Trophoblast cell (in vitro differentiated cells and primary cell): ENCODE measurements at regions not wholly inside any gene's neighbourhood (a gene's known extent, or its start where the extent isn't known, plus 50 kb on each side); places are given as distances from the start of the nearest gene placed in this dataset.
"Not testable (repeated sequence)": the region's sequence is repeated elsewhere in the genome, so short reads cannot be mapped to it uniquely, and the experiment has no call there.

Experiments used
- DNase-seq, 2 donors: peaks; one replicate each; pipeline ENCODE4 v3.0.0-alpha.2; 2016
- H2AFZ ChIP-seq: 2 replicates; pipeline ENCODE4 v1.6.1; 2013; ENCODE audit warnings: low read length, moderate library complexity, mild to moderate bottlenecking; ENCODE audit not compliant: insufficient read depth, poor library complexity
- H2AK5ac ChIP-seq: 2 replicates; pipeline ENCODE4 v1.6.1; 2013; ENCODE audit warnings: mild to moderate bottlenecking, low read length
- H2BK120ac ChIP-seq: 2 replicates; pipeline ENCODE4 v1.6.1; 2013; ENCODE audit warnings: low read length, mild to moderate bottlenecking, moderate library complexity; ENCODE audit not compliant: insufficient read depth, poor library complexity
- H2BK12ac ChIP-seq: 2 replicates; pipeline ENCODE4 v1.6.1; 2013; ENCODE audit warnings: mild to moderate bottlenecking, low read length, moderate library complexity
- H2BK5ac ChIP-seq: 2 replicates; pipeline ENCODE4 v1.6.1; 2013; ENCODE audit warnings: low read length, low read depth, moderate library complexity, mild to moderate bottlenecking; ENCODE audit not compliant: poor library complexity
- H3K14ac ChIP-seq: 2 replicates; pipeline ENCODE4 v1.6.1; 2013; ENCODE audit warnings: mild to moderate bottlenecking, low read length
- H3K18ac ChIP-seq: 2 replicates; pipeline ENCODE4 v1.6.1; 2013; ENCODE audit warnings: mild to moderate bottlenecking, low read length
- H3K23ac ChIP-seq: 2 replicates; pipeline ENCODE4 v1.6.1; 2013; ENCODE audit warnings: low read length
- H3K27ac ChIP-seq: 2 replicates; pipeline ENCODE4 v1.5.1; 2013; ENCODE audit warnings: low read depth, mild to moderate bottlenecking, inconsistent platforms, low read length, moderate library complexity
- H3K27me3 ChIP-seq: 2 replicates; pipeline ENCODE4 v1.6.1; 2013; ENCODE audit warnings: inconsistent platforms, mild to moderate bottlenecking, low read length, moderate library complexity; ENCODE audit not compliant: insufficient read depth
- H3K36me3 ChIP-seq, 2 experiments: 1 replicate in 1 of 2; 2 replicates in 1 of 2; pipeline ENCODE4 v1.6.1; 2013; ENCODE audit warnings: low read length in 2 of 2, mild to moderate bottlenecking in 2 of 2, moderate library complexity in 1 of 2; ENCODE audit not compliant: insufficient read depth in 2 of 2, control insufficient read depth in 1 of 2
- H3K4ac ChIP-seq: 2 replicates; pipeline ENCODE4 v1.6.1; 2013; ENCODE audit warnings: low read depth, mild to moderate bottlenecking, low read length, moderate library complexity
- H3K4me1 ChIP-seq, 2 experiments: 1 replicate in 1 of 2; 2 replicates in 1 of 2; pipeline ENCODE4 v1.6.1; 2013; ENCODE audit warnings: low read length in 2 of 2, mild to moderate bottlenecking in 2 of 2, moderate library complexity in 1 of 2; ENCODE audit not compliant: insufficient read depth in 2 of 2, control insufficient read depth in 1 of 2
- H3K4me2 ChIP-seq: 2 replicates; pipeline ENCODE4 v1.6.1; 2013; ENCODE audit warnings: inconsistent platforms, mild to moderate bottlenecking, low read length, moderate library complexity
- H3K4me3 ChIP-seq: 2 replicates; pipeline ENCODE4 v1.5.1; 2013; ENCODE audit warnings: mild to moderate bottlenecking, low read depth, low read length, inconsistent platforms
- H3K79me1 ChIP-seq: one replicate; pipeline ENCODE4 v1.6.1; 2013; ENCODE audit warnings: low read length
- H3K79me2 ChIP-seq: 2 replicates; pipeline ENCODE4 v1.6.1; 2013; ENCODE audit warnings: low read length, mild to moderate bottlenecking; ENCODE audit not compliant: control insufficient read depth, insufficient read depth, poor library complexity
- H3K9ac ChIP-seq: 2 replicates; pipeline ENCODE4 v1.6.1; 2013; ENCODE audit warnings: mild to moderate bottlenecking, low read length
- H3K9me3 ChIP-seq: 2 replicates; pipeline ENCODE4 v1.6.1; 2013; ENCODE audit warnings: low read depth, mild to moderate bottlenecking, control low read depth, inconsistent platforms, low read length; ENCODE audit not compliant: insufficient read depth
- H4K12ac ChIP-seq: 2 replicates; pipeline ENCODE4 v1.6.1; 2013; ENCODE audit warnings: low read depth, mild to moderate bottlenecking, low read length, moderate library complexity
- H4K8ac ChIP-seq: 2 replicates; pipeline ENCODE4 v1.6.1; 2013; ENCODE audit warnings: low read depth, mild to moderate bottlenecking, low read length, moderate library complexity
- H4K91ac ChIP-seq: one replicate; pipeline ENCODE4 v1.6.1; 2013; ENCODE audit warnings: low read depth, mild to moderate bottlenecking, low read length, moderate library complexity
- WGBS: extraction: QIAGEN DNeasy Blood & Tissue Kit; methylation state at CpG from one replicate; pipeline ENCODE4 v1.1.7; 2013; ENCODE audit warnings: missing lambda C conversion rate; ENCODE audit not compliant: insufficient read length, insufficient coverage; ENCODE audit errors: extremely low coverage; 5-methylcytosine and 5-hydroxymethylcytosine counted together

- Histone ChIP-seq H2BK120ac (no peak overlapping the region), H3K4me2 (no peak overlapping the region), H3K4me1 (peaks cover 10 to 13% of the 10 kb centered on the region in 2 experiments), H3K23ac (no peak overlapping the region), H3K79me1 (peaks cover 3% of the 10 kb centered on the region), H3K27me3 (no peaks in the 10 kb centered on the region), H4K91ac (no peak overlapping the region), H3K27ac (no peak overlapping the region), H2AFZ (no peak overlapping the region), H4K8ac (no peak overlapping the region), H3K14ac (no peak overlapping the region), H3K18ac (no peak overlapping the region), H2BK5ac (no peak overlapping the region), H2BK12ac (no peak overlapping the region), H2AK5ac (no peak overlapping the region), H3K79me2 (no peaks in the 10 kb centered on the region), H3K9me3 (peaks cover 1% of the 10 kb centered on the region), H3K36me3 (no peaks in the 10 kb centered on the region), H3K9ac (no peak overlapping the region), H3K4me3 (no peak overlapping the region), H3K4ac (no peak overlapping the region), H4K12ac (no peak overlapping the region)
- no peak for DNase-seq
- no CpG with 5 or more reads among the region's 21 CpGs for WGBS
These were observed 56.7 kb upstream of the RAB6C start for GRCh38 chr2:129922571-129923264.

- no peak overlapping the region for H2BK12ac ChIP-seq
- peaks cover 1% of the 10 kb centered on the region for H3K9me3 ChIP-seq
- H3K4me1 ChIP-seq, result peaks cover 10 to 13% of the 10 kb centered on the region in 2 experiments
- H3K4me3 ChIP-seq, result no peak overlapping the region
- no peak overlapping the region for H3K23ac ChIP-seq
- no peak overlapping the region for H2AFZ ChIP-seq
- H4K12ac ChIP-seq, result no peak overlapping the region
- H3K79me1 ChIP-seq, result peaks cover 3% of the 10 kb centered on the region
- no peak overlapping the region for H2BK120ac ChIP-seq
- H4K8ac ChIP-seq, result no peak overlapping the region
- H3K4ac ChIP-seq, result no peak overlapping the region
- no peak overlapping the region for H3K9ac ChIP-seq
- no peak overlapping the region for H3K18ac ChIP-seq
- no CpG with 5 or more reads among the region's 30 CpGs for WGBS
- no peak overlapping the region for H2BK5ac ChIP-seq
- no peaks in the 10 kb centered on the region for H3K79me2 ChIP-seq
- no peak overlapping the region for H2AK5ac ChIP-seq
- DNase-seq, result peak; percentile 48 to 83
- H3K36me3 ChIP-seq, result no peaks in the 10 kb centered on the region
- H3K14ac ChIP-seq, result no peak overlapping the region
- peak overlapping the region; percentile 54 for H3K4me2 ChIP-seq
- no peak overlapping the region for H3K27ac ChIP-seq
- no peak overlapping the region for H4K91ac ChIP-seq
- no peaks in the 10 kb centered on the region for H3K27me3 ChIP-seq
These were observed 56.0 kb upstream of the RAB6C start for GRCh38 chr2:129923265-129924091.

GRCh38 chr2:129924115-129924514 lies 55.4 kb upstream of the RAB6C start:
- not testable (repeated sequence) for H3K23ac ChIP-seq, H2AK5ac ChIP-seq, H3K79me2 ChIP-seq, H3K4me3 ChIP-seq, H3K9ac ChIP-seq, H4K8ac ChIP-seq, H2BK12ac ChIP-seq, H3K4me2 ChIP-seq, H3K36me3 ChIP-seq, H3K9me3 ChIP-seq, H3K79me1 ChIP-seq, H4K12ac ChIP-seq, H3K27me3 ChIP-seq, H3K27ac ChIP-seq, H2BK5ac ChIP-seq, H3K14ac ChIP-seq, H2AFZ ChIP-seq, H4K91ac ChIP-seq, H2BK120ac ChIP-seq, DNase-seq, H3K18ac ChIP-seq, H3K4ac ChIP-seq
- peaks cover 12 to 14% of the 10 kb centered on the region in 2 experiments for H3K4me1 ChIP-seq
- WGBS, result no CpG with 5 or more reads among the region's 12 CpGs

- no peak for DNase-seq
- peaks cover 3% of the 10 kb centered on the region for H3K79me1 ChIP-seq
- no peak overlapping the region for H2BK120ac ChIP-seq
- no peak overlapping the region for H3K4me3 ChIP-seq
- H3K36me3 ChIP-seq, result no peaks in the 10 kb centered on the region
- peaks cover 12 to 24% of the 10 kb centered on the region in 2 experiments for H3K4me1 ChIP-seq
- H3K14ac ChIP-seq, result no peak overlapping the region
- H2AFZ ChIP-seq, result no peak overlapping the region
- H2BK5ac ChIP-seq, result no peak overlapping the region
- H3K9me3 ChIP-seq, result peaks cover 1% of the 10 kb centered on the region
- no peaks in the 10 kb centered on the region for H3K27me3 ChIP-seq
- no CpG with 5 or more reads among the region's 3 CpGs for WGBS
- no peak overlapping the region for H4K12ac ChIP-seq
- H3K18ac ChIP-seq, result no peak overlapping the region
- no peak overlapping the region for H3K9ac ChIP-seq
- no peak overlapping the region for H3K27ac ChIP-seq
- no peak overlapping the region for H2AK5ac ChIP-seq
- no peak overlapping the region for H3K23ac ChIP-seq
- H2BK12ac ChIP-seq, result no peak overlapping the region
- H3K4me2 ChIP-seq, result no peak overlapping the region
- H4K91ac ChIP-seq, result no peak overlapping the region
- H3K79me2 ChIP-seq, result no peaks in the 10 kb centered on the region
- no peak overlapping the region for H3K4ac ChIP-seq
- H4K8ac ChIP-seq, result no peak overlapping the region
These were observed 54.1 kb upstream of the RAB6C start for GRCh38 chr2:129925381-129925780.
